Skeletal muscle tissue (tissue), 3 donors: ENCODE measurements at regions not wholly inside any gene's neighbourhood (a gene's known extent, or its start where the extent isn't known, plus 50 kb on each side); places are given as distances from the start of the nearest gene placed in this dataset.

Experiments used
- H3K27ac ChIP-seq: one replicate; pipeline ENCODE4 v1.7.0; 2013; ENCODE audit warnings: mild to moderate bottlenecking, low read depth, low read length, inconsistent platforms
- H3K27me3 ChIP-seq, 3 donors: one replicate each; pipeline ENCODE4 v1.7.0; 2013; ENCODE audit warnings: low read length in 3 of 3; ENCODE audit not compliant: control insufficient read depth in 3 of 3, insufficient read depth in 3 of 3
- H3K36me3 ChIP-seq, 3 donors: one replicate each; pipeline ENCODE4 v1.7.0; 2013; ENCODE audit warnings: low read length in 3 of 3; ENCODE audit not compliant: control insufficient read depth in 3 of 3, insufficient read depth in 3 of 3
- H3K4me1 ChIP-seq, 3 donors: one replicate each; pipeline ENCODE4 v1.7.0; 2013; ENCODE audit warnings: low read length in 3 of 3, mild to moderate bottlenecking in 3 of 3; ENCODE audit not compliant: control insufficient read depth in 3 of 3, insufficient read depth in 3 of 3
- H3K4me3 ChIP-seq, 3 donors: one replicate each; pipeline ENCODE4 v1.7.0; 2013; ENCODE audit warnings: low read length in 3 of 3
- H3K9ac ChIP-seq, 3 donors: one replicate each; pipeline ENCODE4 v1.7.0; 2013; ENCODE audit warnings: low read length in 3 of 3, mild to moderate bottlenecking in 3 of 3, moderate library complexity in 2 of 3, low read depth in 1 of 3
- H3K9me3 ChIP-seq, 3 donors: one replicate each; pipeline ENCODE4 v1.7.0; 2013; ENCODE audit warnings: low read length in 3 of 3; ENCODE audit not compliant: control insufficient read depth in 3 of 3
- donor health status: Osteomylitis.

DNA sequence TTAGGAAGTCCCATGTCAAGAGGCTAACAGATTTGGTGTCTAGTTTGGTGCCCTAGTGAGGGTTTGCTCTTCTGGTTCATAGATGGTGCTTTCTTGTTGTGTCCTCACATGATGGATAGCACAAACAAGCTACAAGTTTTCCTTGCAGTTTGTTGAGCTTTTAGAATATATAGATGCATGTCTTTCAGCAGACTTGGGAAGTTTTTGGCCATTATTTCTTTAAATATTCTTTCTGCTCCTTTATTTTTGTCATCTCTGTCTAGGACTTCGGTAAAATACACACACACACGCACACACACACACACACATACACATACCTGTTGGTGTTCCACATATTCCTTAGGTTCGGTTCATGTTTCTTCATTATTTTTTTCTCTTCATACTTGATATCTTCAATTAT, 81.5 kb upstream of the TEX51 start:
- no peaks in the 10 kb centered on the region for H3K4me1 ChIP-seq

DNA sequence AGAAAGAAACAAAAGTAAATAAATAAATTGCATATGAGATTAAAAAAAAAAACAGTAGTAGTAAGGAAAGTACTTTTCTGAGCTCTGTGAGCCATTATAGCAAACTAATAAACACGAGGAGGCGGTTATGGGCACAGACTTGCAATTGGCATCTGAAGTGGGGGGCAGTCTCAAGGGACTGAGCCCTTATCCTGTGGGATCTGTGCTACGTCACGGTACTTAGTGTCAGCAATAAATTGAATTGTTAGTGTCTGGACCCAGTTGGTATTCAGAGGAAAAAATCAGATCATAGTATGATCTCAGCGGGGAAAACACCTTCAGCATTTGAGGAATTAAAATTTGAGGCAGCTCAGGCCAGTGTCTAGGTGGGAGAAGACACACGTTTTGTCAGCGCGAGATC, 76.6 kb upstream of the TEX51 start:
- Histone ChIP-seq H3K9ac (no peak overlapping the region), H3K27me3 (no peaks in the 10 kb centered on the region), H3K9me3 (no peaks in the 10 kb centered on the region), H3K4me1 (no peaks in the 10 kb centered on the region), H3K4me3 (no peak overlapping the region), H3K36me3 (no peaks in the 10 kb centered on the region), H3K27ac (no peak overlapping the region)

More for the DNA sequence above, 81.5 kb upstream of the TEX51 start:
- no peak overlapping the region for H3K9ac ChIP-seq
- H3K4me3 ChIP-seq = no peak overlapping the region
- no peak overlapping the region for H3K27ac ChIP-seq
- H3K27me3 ChIP-seq = no peaks in the 10 kb centered on the region
- no peaks in the 10 kb centered on the region for H3K9me3 ChIP-seq
- H3K36me3 ChIP-seq = no peaks in the 10 kb centered on the region

DNA sequence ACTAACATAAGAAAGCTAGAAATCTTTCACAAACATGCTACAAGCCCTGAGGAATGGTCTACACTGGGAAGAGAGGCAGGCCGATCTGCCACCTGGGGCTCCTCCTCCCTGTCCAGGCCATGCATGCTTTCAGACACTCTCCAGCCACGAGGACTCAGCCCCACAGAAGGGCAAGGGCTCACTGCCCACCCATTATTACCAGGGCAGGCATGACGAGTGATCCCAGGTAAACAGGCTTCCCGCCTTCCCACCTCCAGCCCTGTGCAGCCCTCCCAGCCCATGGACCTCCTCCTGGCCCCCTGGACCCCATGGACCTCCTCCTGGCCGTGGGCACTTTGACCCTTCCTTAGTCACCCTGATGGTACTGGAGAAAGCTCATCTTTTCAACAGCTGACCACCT, 75.8 kb upstream of the TEX51 start:
- Histone ChIP-seq H3K27me3 (no peaks in the 10 kb centered on the region), H3K9ac (no peak overlapping the region), H3K36me3 (no peaks in the 10 kb centered on the region), H3K27ac (no peak overlapping the region), H3K9me3 (no peaks in the 10 kb centered on the region), H3K4me3 (no peak overlapping the region), H3K4me1 (no peaks in the 10 kb centered on the region)

DNA sequence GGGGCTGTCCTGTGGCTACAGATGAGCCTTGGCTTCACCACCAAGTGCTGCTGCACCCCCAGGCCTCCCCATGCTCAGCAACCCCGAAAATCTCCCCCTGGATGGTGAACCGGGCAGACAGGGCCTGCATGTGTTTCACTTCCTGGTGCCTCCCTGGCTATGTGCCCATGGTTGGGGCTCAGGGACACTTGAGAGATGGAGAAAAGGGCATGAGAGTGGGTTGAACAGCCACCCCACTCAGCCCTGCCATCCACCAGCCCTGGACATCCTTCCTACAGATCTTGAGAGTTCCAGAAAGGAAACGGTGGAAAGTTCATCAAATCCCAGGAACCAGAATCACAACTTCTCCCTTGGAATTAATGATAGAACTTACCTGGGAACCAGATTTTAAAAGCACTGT, 74.7 kb upstream of the TEX51 start:
- Histone ChIP-seq H3K36me3 (no peaks in the 10 kb centered on the region), H3K27ac (no peak overlapping the region), H3K27me3 (no peaks in the 10 kb centered on the region), H3K4me3 (no peak overlapping the region), H3K4me1 (no peaks in the 10 kb centered on the region), H3K9ac (no peak overlapping the region), H3K9me3 (no peaks in the 10 kb centered on the region)

DNA sequence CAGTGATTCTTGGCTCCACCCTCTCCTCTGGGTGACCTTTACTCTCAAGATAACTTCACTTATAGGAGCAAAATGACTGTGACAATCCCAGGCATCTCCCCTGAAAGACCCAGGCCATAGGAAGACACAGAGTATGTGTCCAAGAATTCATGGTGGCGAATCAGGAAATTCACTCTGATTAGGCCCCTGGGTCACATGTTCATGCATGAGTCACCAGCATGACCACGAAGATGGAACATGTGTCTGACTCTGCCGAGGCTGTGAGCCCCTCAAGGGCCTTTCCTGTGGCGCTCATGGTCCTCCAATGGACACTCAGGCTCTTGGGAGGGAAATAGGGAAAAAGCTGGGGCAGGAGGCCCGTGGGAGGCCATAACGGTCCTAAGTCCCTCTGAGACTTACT, 74.0 kb upstream of the TEX51 start:
- no peak overlapping the region for H3K9ac ChIP-seq
- H3K4me1 ChIP-seq = no peaks in the 10 kb centered on the region
- no peaks in the 10 kb centered on the region for H3K9me3 ChIP-seq
- H3K4me3 ChIP-seq = no peak overlapping the region
- no peaks in the 10 kb centered on the region for H3K36me3 ChIP-seq
- no peaks in the 10 kb centered on the region for H3K27me3 ChIP-seq
- no peak overlapping the region for H3K27ac ChIP-seq

DNA sequence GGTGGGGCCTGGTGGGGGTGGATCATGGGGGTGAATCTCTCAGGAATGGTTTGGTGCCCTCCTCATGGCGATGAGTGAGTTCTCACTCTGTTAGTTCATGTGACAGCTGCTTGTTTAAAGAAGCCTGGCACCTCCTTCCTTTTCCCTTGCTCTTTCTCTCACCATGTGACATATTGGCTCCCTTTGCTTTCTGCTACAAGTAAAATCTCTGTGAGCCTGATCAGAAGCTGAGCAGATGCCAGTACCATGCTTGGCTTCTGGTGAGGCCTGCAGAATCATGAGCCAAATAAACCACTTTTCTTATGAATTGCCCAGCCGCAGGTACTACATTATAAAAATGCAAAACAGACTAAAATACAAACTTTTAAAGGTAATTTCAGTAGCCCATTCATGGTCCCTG, 73.4 kb upstream of the TEX51 start:
- Histone ChIP-seq H3K36me3 (no peaks in the 10 kb centered on the region), H3K4me1 (no peaks in the 10 kb centered on the region), H3K27me3 (no peaks in the 10 kb centered on the region), H3K9ac (no peak overlapping the region), H3K4me3 (no peak overlapping the region), H3K9me3 (no peaks in the 10 kb centered on the region), H3K27ac (no peak overlapping the region)

DNA sequence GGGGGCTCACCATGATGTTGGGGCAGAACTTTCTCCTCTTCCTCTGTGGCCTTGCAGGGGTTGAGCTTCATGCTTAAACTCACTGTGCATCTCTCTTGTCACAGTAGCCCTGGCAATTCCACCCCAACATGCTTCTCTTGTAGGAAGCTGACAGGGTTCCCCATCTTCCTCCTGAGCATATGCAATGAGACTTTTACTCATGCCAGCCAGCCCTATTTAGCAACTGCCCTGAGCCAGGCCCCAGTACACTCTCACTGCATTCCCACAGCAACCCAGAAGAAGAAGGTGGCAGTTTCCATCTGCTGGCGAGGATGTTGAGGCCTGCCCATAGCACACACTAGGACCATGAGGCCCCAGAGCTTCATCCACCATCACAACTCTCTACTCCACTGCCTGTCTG, 72.2 kb upstream of the TEX51 start:
- Histone ChIP-seq H3K4me1 (no peaks in the 10 kb centered on the region), H3K9ac (no peak overlapping the region), H3K9me3 (no peaks in the 10 kb centered on the region), H3K4me3 (no peak overlapping the region), H3K27me3 (no peaks in the 10 kb centered on the region), H3K27ac (no peak overlapping the region), H3K36me3 (no peaks in the 10 kb centered on the region)

DNA sequence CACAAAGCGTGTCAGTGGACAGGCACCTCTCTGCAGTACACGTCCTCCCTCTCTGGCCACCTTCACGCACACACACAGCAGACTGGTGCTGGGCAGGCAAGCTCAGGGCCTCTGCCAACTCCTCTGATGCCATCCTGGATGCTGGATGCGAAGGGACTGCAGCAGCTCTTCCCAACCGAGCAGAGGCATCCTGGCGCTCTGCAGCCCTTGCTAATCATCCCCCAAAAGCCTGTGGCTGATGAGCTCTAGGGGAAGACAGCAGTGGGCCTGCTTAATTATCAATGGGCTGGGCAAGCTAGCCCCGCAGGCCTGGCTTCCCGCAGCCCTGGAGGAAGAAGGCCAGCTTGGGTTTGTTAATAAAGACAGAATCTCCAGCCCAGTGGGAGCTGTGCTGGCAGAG, 71.3 kb upstream of the TEX51 start:
- H3K27me3 ChIP-seq = no peaks in the 10 kb centered on the region
- H3K4me1 ChIP-seq = peaks cover 0 to 3% (median 0%) of the 10 kb centered on the region in 3 donors
- no peaks in the 10 kb centered on the region for H3K9me3 ChIP-seq
- H3K4me3 ChIP-seq = no peak overlapping the region
- no peaks in the 10 kb centered on the region for H3K36me3 ChIP-seq
- no peak overlapping the region for H3K9ac ChIP-seq
- H3K27ac ChIP-seq = no peak overlapping the region

DNA sequence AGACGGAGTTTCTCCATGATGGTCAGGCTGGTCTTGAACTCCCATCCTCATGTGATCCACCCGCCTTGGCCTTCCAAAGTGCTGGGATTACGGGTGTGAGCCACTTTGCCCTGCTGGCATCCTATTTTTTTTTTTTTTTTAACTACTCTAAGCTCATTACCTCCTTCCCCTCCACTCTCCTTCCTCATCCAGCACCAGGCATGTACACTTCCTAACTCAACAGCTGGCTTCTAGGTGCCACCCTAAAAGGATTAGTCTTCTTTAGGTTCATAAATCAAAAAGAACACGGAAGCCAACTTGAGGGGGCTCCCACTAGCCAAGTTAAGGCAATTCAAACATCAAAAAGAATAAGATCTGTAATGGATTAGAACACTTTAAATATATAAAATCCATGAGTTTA, 70.6 kb upstream of the TEX51 start:
- Histone ChIP-seq H3K36me3 (no peaks in the 10 kb centered on the region), H3K4me1 (peaks cover 0 to 3% (median 0%) of the 10 kb centered on the region in 3 donors), H3K4me3 (no peak overlapping the region), H3K27ac (no peak overlapping the region), H3K9me3 (no peaks in the 10 kb centered on the region), H3K9ac (no peak overlapping the region), H3K27me3 (no peaks in the 10 kb centered on the region)

DNA sequence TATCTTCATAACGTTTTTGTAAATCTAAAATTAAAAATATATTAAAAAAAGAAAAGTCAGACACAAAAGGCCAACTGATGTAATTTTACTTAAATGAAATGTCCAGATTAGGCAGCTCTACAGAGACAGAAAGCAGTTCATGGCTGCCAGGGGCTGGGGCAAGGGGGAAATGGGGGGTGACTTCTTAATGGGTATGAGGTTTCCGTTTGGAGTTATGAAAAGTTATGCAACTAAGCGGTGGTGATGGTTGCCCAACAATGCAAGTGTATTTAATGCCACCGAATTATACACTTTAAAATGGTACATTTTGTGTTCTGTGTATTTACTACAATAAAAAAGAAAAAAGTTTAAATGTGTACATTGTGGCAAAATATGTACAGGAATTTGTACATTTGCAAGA, 70.2 kb upstream of the TEX51 start:
- H3K36me3 ChIP-seq = no peaks in the 10 kb centered on the region
- H3K9me3 ChIP-seq = no peaks in the 10 kb centered on the region
- peaks cover 0 to 3% (median 0%) of the 10 kb centered on the region in 3 donors for H3K4me1 ChIP-seq
- no peak overlapping the region for H3K9ac ChIP-seq
- no peak overlapping the region for H3K27ac ChIP-seq
- no peaks in the 10 kb centered on the region for H3K27me3 ChIP-seq
- H3K4me3 ChIP-seq = no peak overlapping the region
